HG03159 (cell line): ENCODE measurements at regions not wholly inside any gene's neighbourhood (a gene's known extent, or its start where the extent isn't known, plus 50 kb on each side); places are given as distances from the start of the nearest gene placed in this dataset.
"Not testable (repeated sequence)": the region's sequence is repeated elsewhere in the genome, so short reads cannot be mapped to it uniquely, and the experiment has no call there.

Source experiments
- ATAC-seq: cut with Tn5 transposase; IDR thresholded peaks from one replicate; pipeline ENCODE4 v1.9.1; 2021; ENCODE audit warnings: mild to moderate bottlenecking, moderate library complexity; ENCODE audit not compliant: unreplicated experiment

GRCh38 chr16:88128556-88128955, 177.3 kb downstream of the BANP start:
- ATAC-seq: no peak

GRCh38 chr16:88129133-88129532, 177.9 kb downstream of the BANP start:
- ATAC-seq: not testable (repeated sequence)

GRCh38 chr16:88130016-88130415, 178.8 kb downstream of the BANP start:
- ATAC-seq: no peak

- ATAC-seq: no peak
These were observed 179.4 kb downstream of the BANP start for GRCh38 chr16:88130681-88131080.

GRCh38 chr16:88131256-88131655, 180.0 kb downstream of the BANP start:
- no peak for ATAC-seq

- ATAC-seq: no peak
These were observed 180.7 kb downstream of the BANP start for GRCh38 chr16:88131966-88132365.

GRCh38 chr16:88132836-88133506, 181.7 kb downstream of the BANP start:
- ATAC-seq: no peak

- ATAC-seq: no peak
These were observed 182.2 kb downstream of the BANP start for GRCh38 chr16:88133507-88133843.

GRCh38 chr16:88134172-88134898, 183.1 kb downstream of the BANP start:
- not testable (repeated sequence) for ATAC-seq

- not testable (repeated sequence) for ATAC-seq
These were observed 183.9 kb downstream of the BANP start for GRCh38 chr16:88134899-88135682.

GRCh38 chr16:88136211-88136713, 185.0 kb downstream of the BANP start:
- not testable (repeated sequence) for ATAC-seq

GRCh38 chr16:88136939-88137338, 185.7 kb downstream of the BANP start:
- not testable (repeated sequence) for ATAC-seq

GRCh38 chr16:88139141-88139540, 187.9 kb downstream of the BANP start:
- ATAC-seq: not testable (repeated sequence)

- not testable (repeated sequence) for ATAC-seq
These were observed 189.0 kb downstream of the BANP start for GRCh38 chr16:88140195-88140594.

- ATAC-seq: no peak
These were observed 190.3 kb downstream of the BANP start for GRCh38 chr16:88141580-88141979.

- ATAC-seq: not testable (repeated sequence)
These were observed 191.1 kb downstream of the BANP start for GRCh38 chr16:88142056-88142935.

GRCh38 chr16:88143122-88144027, 192.1 kb downstream of the BANP start:
- not testable (repeated sequence) for ATAC-seq

GRCh38 chr16:88144028-88144511, 192.8 kb downstream of the BANP start:
- no peak for ATAC-seq

GRCh38 chr16:88145376-88145775, 194.1 kb downstream of the BANP start:
- not testable (repeated sequence) for ATAC-seq
